Duodenal mucosa (tissue), 2 donors: ENCODE measurements at regions not wholly inside any gene's neighbourhood (a gene's known extent, or its start where the extent isn't known, plus 50 kb on each side); places are given as distances from the start of the nearest gene placed in this dataset.
A peak's percentile ranks its signal among the peaks of the same experiment; 100 is the strongest.
"Not testable (repeated sequence)": the region's sequence is repeated elsewhere in the genome, so short reads cannot be mapped to it uniquely, and the experiment has no call there.

Experiments used
- H3K27ac ChIP-seq: one replicate; pipeline ENCODE4 v1.7.0; 2013; ENCODE audit warnings: low read depth, low read length
- H3K27me3 ChIP-seq, 2 donors: one replicate each; pipeline ENCODE4 v1.7.0; 2013; ENCODE audit warnings: low read length in 2 of 2, control low read depth in 1 of 2; ENCODE audit not compliant: insufficient read depth in 2 of 2, control insufficient read depth in 1 of 2
- H3K36me3 ChIP-seq, 2 donors: one replicate each; pipeline ENCODE4 v1.7.0; 2013; ENCODE audit warnings: low read length in 2 of 2, control low read depth in 1 of 2; ENCODE audit not compliant: insufficient read depth in 2 of 2, control insufficient read depth in 1 of 2
- H3K4me1 ChIP-seq, 2 donors: one replicate each; pipeline ENCODE4 v1.7.0; 2013; ENCODE audit warnings: low read length in 2 of 2, control low read depth in 1 of 2; ENCODE audit not compliant: insufficient read depth in 2 of 2, control insufficient read depth in 1 of 2
- H3K4me3 ChIP-seq, 2 donors: one replicate each; pipeline ENCODE4 v1.7.0; 2013; ENCODE audit warnings: low read length in 2 of 2, low read depth in 1 of 2
- H3K9ac ChIP-seq, 2 donors: one replicate each; pipeline ENCODE4 v1.7.0; 2013; ENCODE audit warnings: low read length in 2 of 2, low read depth in 1 of 2
- H3K9me3 ChIP-seq, 2 donors: one replicate each; pipeline ENCODE4 v1.7.0; 2013; ENCODE audit warnings: low read length in 2 of 2, control low read depth in 1 of 2; ENCODE audit not compliant: control insufficient read depth in 1 of 2

GRCh38 chr1:121517586-121518230 lies 332.9 kb downstream of the SRGAP2C start:
- H3K27me3 ChIP-seq = no peaks in the 10 kb centered on the region
- no peaks in the 10 kb centered on the region for H3K4me1 ChIP-seq
- H3K36me3 ChIP-seq = no peaks in the 10 kb centered on the region
- no peak overlapping the region for H3K9ac ChIP-seq
- no peak overlapping the region for H3K4me3 ChIP-seq
- H3K27ac ChIP-seq = no peak overlapping the region
- H3K9me3 ChIP-seq = no peaks in the 10 kb centered on the region

- no peaks in the 10 kb centered on the region for H3K4me1 ChIP-seq
- peak overlapping the region; percentile 62 to 67 for H3K4me3 ChIP-seq
- no peaks in the 10 kb centered on the region for H3K36me3 ChIP-seq
- no peak overlapping the region for H3K27ac ChIP-seq
- H3K9me3 ChIP-seq = no peaks in the 10 kb centered on the region
- H3K27me3 ChIP-seq = no peaks in the 10 kb centered on the region
- peak overlapping the region in 1 of 2 donors; percentile 43 for H3K9ac ChIP-seq
These were observed 333.9 kb downstream of the SRGAP2C start for GRCh38 chr1:121518726-121519041.

DNA sequence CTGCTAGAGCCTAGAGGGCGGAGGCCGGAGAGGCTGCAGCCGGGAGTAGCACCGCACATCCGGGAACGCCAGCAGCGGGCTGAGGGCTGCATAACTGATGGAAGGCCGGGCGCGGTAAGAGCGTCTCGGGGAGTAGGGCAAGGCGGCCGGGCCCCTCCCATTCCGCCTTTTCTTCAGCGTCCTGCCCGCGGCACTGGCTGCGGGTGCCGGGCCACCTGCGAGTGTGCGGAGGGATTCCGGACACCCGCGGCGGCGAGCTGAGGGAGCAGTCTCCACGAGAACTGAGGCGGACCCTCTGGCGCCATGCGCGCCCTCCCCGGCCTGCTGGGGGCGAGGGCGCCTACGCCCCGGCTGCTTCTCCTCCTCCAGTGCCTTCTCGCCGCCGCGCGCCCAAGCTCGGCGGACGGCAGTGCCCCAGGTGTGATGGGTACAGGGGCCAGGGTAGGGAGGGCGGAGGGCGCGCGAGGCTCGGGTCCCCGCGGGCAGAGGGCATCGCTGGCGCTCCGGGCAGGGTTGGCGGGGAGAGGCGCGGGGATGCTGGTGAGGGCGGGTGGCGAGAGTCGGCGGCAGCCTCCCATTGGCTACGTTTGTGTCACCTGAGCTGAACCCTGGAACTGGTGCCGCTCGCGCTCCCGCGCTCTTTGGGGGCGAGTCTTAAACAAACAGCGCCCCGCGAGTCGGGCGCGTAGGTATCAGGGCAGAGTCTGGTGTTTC lies 334.4 kb downstream of the SRGAP2C start:
- no peaks in the 10 kb centered on the region for H3K36me3 ChIP-seq
- no peaks in the 10 kb centered on the region for H3K9me3 ChIP-seq
- H3K27ac ChIP-seq = no peak overlapping the region
- no peaks in the 10 kb centered on the region for H3K4me1 ChIP-seq
- H3K4me3 ChIP-seq = peak overlapping the region; percentile 62 to 67
- H3K9ac ChIP-seq = peak overlapping the region in 1 of 2 donors; percentile 57
- H3K27me3 ChIP-seq = no peaks in the 10 kb centered on the region

GRCh38 chr1:121519756-121520286 lies 335.0 kb downstream of the SRGAP2C start:
- H3K4me1 ChIP-seq, H3K27ac ChIP-seq, H3K36me3 ChIP-seq, H3K9me3 ChIP-seq, H3K27me3 ChIP-seq: not testable (repeated sequence)
- H3K9ac ChIP-seq = peak overlapping the region in 1 of 2 donors; percentile 57
- peak overlapping the region; percentile 62 to 67 for H3K4me3 ChIP-seq

DNA sequence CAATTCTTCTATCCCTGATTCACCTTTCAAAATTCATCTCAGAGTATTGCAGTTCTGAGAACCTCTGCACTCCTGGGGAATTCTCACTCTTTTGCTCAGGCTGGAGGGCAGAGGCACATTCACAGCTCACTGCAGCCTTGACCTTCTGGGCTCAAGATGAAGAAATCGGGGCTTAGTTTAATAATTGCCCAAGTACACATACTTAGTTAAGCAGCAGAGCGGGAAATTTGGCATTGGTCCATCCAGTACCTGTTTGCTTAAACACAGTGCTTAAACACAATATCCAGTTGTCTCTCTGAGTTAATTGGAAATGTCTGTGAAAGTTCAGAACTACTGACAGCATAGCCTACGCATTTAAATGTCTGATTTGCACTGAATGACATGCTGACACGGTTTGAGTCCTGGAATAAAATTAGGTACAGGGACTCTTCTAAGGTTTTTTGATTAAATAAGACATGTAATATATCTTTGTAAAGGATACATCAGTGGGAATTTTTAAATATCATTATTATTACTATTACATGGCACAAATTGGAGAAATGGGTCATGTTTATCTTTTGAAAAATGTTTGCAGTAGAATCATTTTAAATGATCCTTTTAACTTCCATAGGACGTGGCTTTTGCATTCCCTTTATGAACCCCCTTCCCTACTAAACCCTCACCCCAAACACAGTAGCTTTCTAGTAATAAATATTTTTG lies 337.4 kb downstream of the SRGAP2C start:
- H3K27ac ChIP-seq = no peak overlapping the region
- H3K9me3 ChIP-seq = no peaks in the 10 kb centered on the region
- no peaks in the 10 kb centered on the region for H3K36me3 ChIP-seq
- H3K4me1 ChIP-seq = peaks cover 0 to 5% of the 10 kb centered on the region in 2 donors
- no peak overlapping the region for H3K9ac ChIP-seq
- H3K4me3 ChIP-seq = no peak overlapping the region
- no peaks in the 10 kb centered on the region for H3K27me3 ChIP-seq

DNA sequence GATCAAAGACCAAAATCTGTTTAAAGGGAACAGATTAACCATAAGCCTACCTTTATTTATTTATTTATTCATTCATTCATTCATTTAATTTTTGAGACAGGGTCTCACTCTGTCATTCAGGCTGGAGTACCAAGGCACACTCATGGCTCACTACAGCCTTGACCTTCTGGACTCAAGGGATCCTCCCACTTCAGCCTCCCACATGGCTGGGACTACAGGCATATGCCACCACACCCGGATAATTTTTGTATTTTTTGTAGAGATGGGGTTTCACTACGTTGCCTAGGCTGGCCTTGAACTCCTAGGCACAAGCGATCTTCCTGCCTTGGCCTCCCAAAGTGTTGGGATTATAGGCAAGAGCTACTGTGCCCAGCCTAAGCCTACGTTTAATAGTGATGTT lies 338.3 kb downstream of the SRGAP2C start:
- not testable (repeated sequence) for H3K4me1 ChIP-seq, H3K27me3 ChIP-seq, H3K4me3 ChIP-seq, H3K9me3 ChIP-seq, H3K27ac ChIP-seq, H3K9ac ChIP-seq, H3K36me3 ChIP-seq

DNA sequence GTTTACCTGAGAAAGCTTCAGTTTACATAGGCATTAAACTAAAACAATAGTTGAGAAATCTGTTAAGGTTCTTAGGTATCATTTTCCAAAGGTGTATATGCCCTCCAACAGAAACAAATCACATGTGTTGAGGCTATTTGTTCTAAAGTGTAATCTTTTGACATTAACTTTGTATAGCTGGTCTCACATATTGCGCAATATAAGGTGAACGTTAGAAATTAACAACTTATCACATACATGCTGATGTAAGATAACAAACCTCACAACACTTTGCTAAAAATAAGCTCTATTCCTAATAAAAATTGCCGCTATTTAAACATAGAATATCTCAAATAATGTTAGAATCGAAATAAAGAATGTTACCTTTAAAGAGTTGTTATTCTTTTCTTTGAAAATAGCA lies 340.6 kb downstream of the SRGAP2C start:
- no peak overlapping the region for H3K4me3 ChIP-seq
- peaks cover 0 to 5% of the 10 kb centered on the region in 2 donors for H3K4me1 ChIP-seq
- H3K27ac ChIP-seq = no peak overlapping the region
- no peaks in the 10 kb centered on the region for H3K36me3 ChIP-seq
- no peak overlapping the region for H3K9ac ChIP-seq
- no peaks in the 10 kb centered on the region for H3K27me3 ChIP-seq
- no peaks in the 10 kb centered on the region for H3K9me3 ChIP-seq

- H3K4me1 ChIP-seq, H3K9me3 ChIP-seq, H3K9ac ChIP-seq, H3K27ac ChIP-seq, H3K4me3 ChIP-seq, H3K27me3 ChIP-seq, H3K36me3 ChIP-seq: not testable (repeated sequence)
These were observed 344.2 kb downstream of the SRGAP2C start for GRCh38 chr1:121528958-121529357.

DNA sequence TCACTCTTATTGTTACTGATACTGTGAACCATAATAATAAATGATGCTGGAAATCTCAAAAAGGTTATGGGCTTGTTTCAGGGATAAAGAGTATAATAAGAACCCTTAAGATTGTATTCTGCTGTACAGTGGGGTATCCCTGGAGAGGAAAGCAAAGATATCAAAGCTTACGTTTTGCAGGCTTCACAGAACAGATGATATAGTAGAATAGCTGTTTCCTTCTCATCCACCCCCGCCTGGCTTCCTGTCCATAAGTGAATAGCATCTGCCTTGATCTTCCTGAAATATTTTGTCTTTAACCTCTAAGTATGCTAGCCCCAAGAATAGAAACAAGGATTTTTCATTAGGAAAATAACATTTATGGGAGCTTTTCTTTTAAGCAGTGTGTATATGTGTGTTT lies 345.3 kb downstream of the SRGAP2C start:
- not testable (repeated sequence) for H3K4me1 ChIP-seq, H3K27me3 ChIP-seq, H3K36me3 ChIP-seq, H3K9ac ChIP-seq, H3K4me3 ChIP-seq, H3K9me3 ChIP-seq, H3K27ac ChIP-seq

DNA sequence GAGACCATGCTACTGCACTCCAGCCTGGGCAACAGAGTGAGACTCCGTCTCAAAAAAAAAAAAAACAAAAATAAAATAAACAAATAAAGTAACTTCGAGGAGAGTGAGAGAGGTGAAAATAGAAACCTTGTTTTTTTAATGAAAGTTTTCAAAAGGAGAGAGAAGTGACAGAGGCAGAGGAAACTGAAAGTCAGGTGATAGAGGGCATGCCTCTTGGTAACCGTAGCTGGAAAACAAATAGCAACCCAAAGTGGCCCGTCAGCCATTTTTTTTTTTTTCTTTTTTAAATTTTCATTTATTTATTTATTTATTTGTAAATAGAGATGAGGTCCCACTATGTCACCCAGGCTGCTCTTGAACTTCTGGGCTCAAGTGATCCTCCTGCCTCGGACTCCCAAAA lies 347.0 kb downstream of the SRGAP2C start:
- not testable (repeated sequence) for H3K36me3 ChIP-seq, H3K27ac ChIP-seq, H3K9ac ChIP-seq, H3K4me3 ChIP-seq, H3K27me3 ChIP-seq, H3K9me3 ChIP-seq, H3K4me1 ChIP-seq
